Pancreas (tissue), 10 donors: ENCODE measurements at regions not wholly inside any gene's neighbourhood (a gene's known extent, or its start where the extent isn't known, plus 50 kb on each side); places are given as distances from the start of the nearest gene placed in this dataset.
"Not testable (repeated sequence)": the region's sequence is repeated elsewhere in the genome, so short reads cannot be mapped to it uniquely, and the experiment has no call there.

ENCODE experiments used
- ATAC-seq, 4 donors: fragments of 200-7000 bp; cut with Tn5 transposase; one replicate each; pipeline versions ENCODE4 v1.8.0 to v1.9.1; 2020; ENCODE audit warnings: mild to moderate bottlenecking in 4 of 4, moderate library complexity in 4 of 4
- DNase-seq, 6 donors: peaks; one replicate each; pipeline ENCODE4 v3.0.0-alpha.2; 2020
- FAIRE-seq: peaks from 2 replicates; lab custom pipeline; 2012; peaks lifted over from hg19 to GRCh38; lab: Jason Lieb, UNC
- H3K27ac ChIP-seq, 4 donors: fragments of 200-600 bp; sonication (generic); 1 replicate in 3 of 4; 2 replicates in 1 of 4; pipeline versions ENCODE4 v1.5.0 to v1.8.0; 2020
- H3K27me3 ChIP-seq, 4 donors: fragments of 200-600 bp; one replicate each; pipeline ENCODE4 v1.8.0; 2021
- H3K36me3 ChIP-seq, 3 donors: fragments of 200-600 bp; sonication (generic) in 1 of 3; one replicate each; pipeline versions ENCODE4 v1.5.0 to v1.8.0; 2020 to 2021
- H3K4me1 ChIP-seq, 3 donors: fragments of 200-600 bp; one replicate each; pipeline ENCODE4 v1.8.0; 2021
- H3K4me3 ChIP-seq, 4 donors: fragments of 200-600 bp; sonication (generic) in 2 of 4; one replicate each; pipeline versions ENCODE4 v1.5.0 to v1.8.0; 2020 to 2021
- H3K9me3 ChIP-seq, 4 donors: fragments of 200-600 bp; one replicate each; pipeline ENCODE4 v1.8.0; 2021
- CTCF ChIP-seq, 4 donors: fragments of 200-600 bp; sonication (generic) in 3 of 4; IDR thresholded peaks; one replicate each; pipeline versions ENCODE4 v1.5.0 to v1.8.0; 2021; ENCODE audit warnings: antibody characterized with exemption in 4 of 4
- whole genome bisulfite sequencing, 2 donors: extraction: QIAGEN DNeasy Blood & Tissue Kit; methylation state at CpG; one replicate each; pipeline ENCODE4 v1.1.7; 2013; 5-methylcytosine and 5-hydroxymethylcytosine counted together
- intact Hi-C, 3 donors: fragments of 100-400 bp; cut with DNase I; formaldehyde crosslinking; loops; one replicate each; pipeline versions ENCODE4 v1.11.1 to v1.14.2; 2022
- donor health status: healthy with polysubstance abuse.
- donor health status: DM: no; HTN: no; CAD: no; lungs with moderate emphysema.
- donor health status: DM: no; HTN: no; CAD: no.
- donor health status: control.
- donor health status: control.
- donor health status: Bipolar disorder and iron deficiency.
- donor health status: DM: yes; HTN: yes; CAD: no.
- donor health status: DM: no; HTN: no; CAD: no.
- donor health status: DM: no; HTN: no; CAD: no.
- donor health status: DM: yes; HTN: yes; CAD: no.

- H3K36me3 ChIP-seq, result no peaks in the 10 kb centered on the region
- DNase-seq, result no peak
- no peak for ATAC-seq
- FAIRE-seq, result no peak
- H3K27ac ChIP-seq, result no peak overlapping the region
- no peaks in the 10 kb centered on the region for H3K27me3 ChIP-seq
- H3K4me3 ChIP-seq, result no peak overlapping the region
- WGBS, 2 donors, result 71 to 74% methylated on average over 1 of the region's 1 CpG
- intact Hi-C loops, result no loop called here
- no peaks in the 10 kb centered on the region for H3K4me1 ChIP-seq
- no peaks in the 10 kb centered on the region for H3K9me3 ChIP-seq
- TF ChIP-seq CTCF (IDR thresholded peaks at IDR 0.05), result no peak
These were observed 169.0 kb downstream of the ADAM29 start for GRCh38 chr4:175087145-175087544.

GRCh38 chr4:175090116-175090515 lies 172.0 kb downstream of the ADAM29 start:
- intact Hi-C loops, result no loop called here
- FAIRE-seq, result no peak

GRCh38 chr4:175091649-175092048 lies 173.5 kb downstream of the ADAM29 start:
- intact Hi-C loops, result no loop called here
- Histone ChIP-seq H3K27me3 (no peaks in the 10 kb centered on the region), H3K9me3 (no peaks in the 10 kb centered on the region), H3K36me3 (no peaks in the 10 kb centered on the region), H3K4me3 (no peak overlapping the region), H3K4me1 (no peaks in the 10 kb centered on the region), H3K27ac (no peak overlapping the region)
- DNase-seq (no peak), FAIRE-seq (no peak), ATAC-seq (no peak)
- 68 to 79% methylated on average over 5 of the region's 5 CpGs for WGBS, 2 donors
- no peak for TF ChIP-seq CTCF (IDR thresholded peaks at IDR 0.05)

More at GRCh38 chr4:175090116-175090515, 172.0 kb downstream of the ADAM29 start:
- TF ChIP-seq CTCF (IDR thresholded peaks at IDR 0.05), result no peak
- no peak overlapping the region for H3K27ac ChIP-seq
- DNase-seq, result no peak
- WGBS, 2 donors, result 31 to 32% methylated on average over 2 of the region's 2 CpGs
- no peak for ATAC-seq
- H3K36me3 ChIP-seq, result no peaks in the 10 kb centered on the region
- H3K9me3 ChIP-seq, result no peaks in the 10 kb centered on the region
- no peak overlapping the region for H3K4me3 ChIP-seq
- H3K4me1 ChIP-seq, result no peaks in the 10 kb centered on the region
- H3K27me3 ChIP-seq, result no peaks in the 10 kb centered on the region

- ATAC-seq (no peak), DNase-seq (peak in 2 of 6 donors; percentile 13 to 51), FAIRE-seq (no peak)
- Histone ChIP-seq H3K36me3 (no peaks in the 10 kb centered on the region), H3K4me3 (no peak overlapping the region), H3K27ac (no peak overlapping the region), H3K9me3 (no peaks in the 10 kb centered on the region), H3K4me1 (no peaks in the 10 kb centered on the region), H3K27me3 (no peaks in the 10 kb centered on the region)
- no peak for TF ChIP-seq CTCF (IDR thresholded peaks at IDR 0.05)
- intact Hi-C loops, result no loop called here
- 72 to 90% methylated on average over 18 to 20 of the region's 20 CpGs for WGBS, 2 donors
These were observed 174.0 kb downstream of the ADAM29 start for GRCh38 chr4:175092114-175092513.

GRCh38 chr4:175093055-175093454 lies 174.9 kb downstream of the ADAM29 start:
- FAIRE-seq, ATAC-seq, intact Hi-C loops, H3K27me3 ChIP-seq, H3K4me1 ChIP-seq, H3K4me3 ChIP-seq, H3K36me3 ChIP-seq, DNase-seq, H3K9me3 ChIP-seq, H3K27ac ChIP-seq: not testable (repeated sequence)
- 59 to 83% methylated on average over 9 of the region's 9 CpGs for WGBS, 2 donors
